Epithelial cell of esophagus (primary cell): ENCODE measurements at regions not wholly inside any gene's neighbourhood (a gene's known extent, or its start where the extent isn't known, plus 50 kb on each side); places are given as distances from the start of the nearest gene placed in this dataset.

Experiments
- DNase-seq: peaks from one replicate; pipeline ENCODE4 v3.0.0; 2010; ENCODE audit warnings: low read depth
- H3K4me3 ChIP-seq: 2 replicates; pipeline ENCODE4 v1.5.1; 2011; ENCODE audit warnings: mild to moderate bottlenecking, low read length, control low read depth
- CTCF ChIP-seq: IDR thresholded peaks from 2 replicates; pipeline ENCODE4 v1.5.1; 2011; ENCODE audit warnings: low read depth, mild to moderate bottlenecking, low read length, control low read depth, inconsistent platforms; ENCODE audit not compliant: insufficient read depth; ENCODE audit errors: missing control alignments

- H3K4me3 ChIP-seq, result no peak overlapping the region
- DNase-seq, result no peak
- no peak for TF ChIP-seq CTCF
Measured at GRCh38 chr15:29544513-29545128, 275.0 kb upstream of the NSMCE3 start.

- no peak for TF ChIP-seq CTCF
Measured at GRCh38 chr15:29542994-29543393, 273.4 kb upstream of the NSMCE3 start.

GRCh38 chr15:29541309-29541708 lies 271.7 kb upstream of the NSMCE3 start:
- DNase-seq, result no peak
- no peak for TF ChIP-seq CTCF
- H3K4me3 ChIP-seq, result no peak overlapping the region

More at GRCh38 chr15:29542994-29543393, 273.4 kb upstream of the NSMCE3 start:
- no peak overlapping the region for H3K4me3 ChIP-seq
- DNase-seq, result no peak

DNA sequence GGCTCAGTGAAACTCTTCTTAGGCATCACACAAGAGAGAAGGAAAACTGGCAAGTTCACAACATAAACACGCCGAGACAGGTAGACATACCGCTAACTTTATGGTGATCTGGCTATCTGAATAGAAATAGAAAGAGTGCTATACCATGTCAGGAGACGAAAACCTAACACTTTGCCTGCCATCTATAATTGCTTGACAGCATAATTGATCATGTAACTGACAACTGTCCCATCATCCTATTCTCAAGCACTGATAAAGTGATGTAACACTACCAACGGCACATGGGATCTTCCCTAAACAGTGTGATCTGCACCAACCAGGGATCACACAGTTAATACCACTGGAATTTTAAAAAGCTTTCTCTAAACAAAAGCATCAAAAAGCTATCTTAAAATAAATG lies 270.9 kb upstream of the NSMCE3 start:
- no peak for TF ChIP-seq CTCF
- no peak for DNase-seq

DNA sequence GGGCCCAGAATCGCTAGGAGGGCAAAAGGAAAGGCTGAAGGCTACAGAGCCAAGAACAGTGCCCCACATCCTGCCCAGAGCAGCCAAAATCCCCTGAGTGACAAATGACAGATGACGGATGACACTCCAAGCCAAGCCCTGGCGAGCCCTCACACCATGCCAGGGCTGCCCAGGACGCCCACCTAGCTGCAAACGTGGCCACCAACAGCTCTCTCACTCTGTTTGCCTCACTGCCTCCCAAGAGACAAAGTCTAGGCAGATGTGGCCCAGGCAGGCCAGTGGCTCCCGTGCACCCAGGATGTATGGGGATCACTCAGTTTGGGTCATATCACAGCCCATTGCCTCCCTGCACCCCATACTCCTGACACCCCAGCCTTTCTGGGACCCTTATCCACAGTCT lies 270.1 kb upstream of the NSMCE3 start:
- no peak overlapping the region for H3K4me3 ChIP-seq
- TF ChIP-seq CTCF, result no peak
- DNase-seq, result no peak

More for the DNA sequence above, 270.9 kb upstream of the NSMCE3 start:
- no peak overlapping the region for H3K4me3 ChIP-seq

DNA sequence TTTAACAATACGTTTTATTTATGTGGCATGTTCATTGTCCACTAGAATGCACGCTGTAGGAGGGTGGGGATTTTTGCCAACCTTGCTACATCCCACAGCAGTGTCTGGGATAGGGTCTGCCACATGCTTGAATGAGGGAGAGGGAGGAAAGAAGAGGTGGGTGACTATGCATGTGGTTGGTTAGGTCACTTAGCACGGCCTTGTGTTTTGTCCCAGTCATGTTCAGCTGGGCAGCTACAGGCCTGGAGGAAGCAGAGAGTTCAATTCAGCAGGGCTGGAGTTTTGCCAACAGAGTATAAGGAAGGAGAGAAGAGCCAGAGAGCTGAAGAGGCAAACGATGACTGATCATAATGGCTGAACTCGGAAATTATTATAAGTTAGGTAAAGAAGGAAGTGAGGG lies 268.4 kb upstream of the NSMCE3 start:
- no peak for TF ChIP-seq CTCF
- H3K4me3 ChIP-seq, result no peak overlapping the region
- DNase-seq, result no peak

- no peak for TF ChIP-seq CTCF
- DNase-seq, result no peak
- H3K4me3 ChIP-seq, result no peak overlapping the region
Measured at GRCh38 chr15:29535952-29536351, 266.3 kb upstream of the NSMCE3 start.
